ENCODE measurements at regions not wholly inside any gene's neighbourhood (a gene's known extent, or its start where the extent isn't known, plus 50 kb on each side); places are given as distances from the start of the nearest gene placed in this dataset.

GRCh38 chr2:226168496-226169160, 631.0 kb downstream of the IRS1 start (continued):
- TF ChIP-seq LRRFIP1 (CRISPR knock-in tag; conservative IDR thresholded peaks at IDR 0.05) (no peak), CTCF (CRISPR knock-in tag; IDR thresholded peaks at IDR 0.05) (no peak), HMG20A (CRISPR knock-in tag; IDR thresholded peaks at IDR 0.05; ENCODE audit: borderline replicate concordance) (peak; percentile 71; the same call in 1 of the 2 replicates), RBAK (CRISPR knock-in tag; IDR thresholded peaks at IDR 0.05) (no peak), SMYD3 (CRISPR knock-in tag; IDR thresholded peaks at IDR 0.05) (no peak), UBTF (CRISPR knock-in tag; IDR thresholded peaks at IDR 0.05) (no peak), ZNF775 (CRISPR knock-in tag; IDR thresholded peaks at IDR 0.05; ENCODE audit: borderline replicate concordance) (no peak), SUZ12 (IDR thresholded peaks at IDR 0.05; ENCODE audit: low read depth, low read length) (no peak), HDAC6 (IDR thresholded peaks at IDR 0.05; ENCODE audit: low read depth, low read length) (no peak), ZNF432 (CRISPR knock-in tag; IDR thresholded peaks at IDR 0.05; ENCODE audit: borderline replicate concordance) (no peak), ZNF577 (CRISPR knock-in tag; IDR thresholded peaks at IDR 0.05; ENCODE audit: borderline replicate concordance, low read depth) (no peak), ARID5B (CRISPR knock-in tag; IDR thresholded peaks at IDR 0.05) (peak; percentile 78), PCBP2 (optimal IDR thresholded peaks at IDR 0.05; ENCODE audit: low read depth, low read length, poor library complexity, severe bottlenecking) (no peak), ZEB1 (IDR thresholded peaks at IDR 0.05; ENCODE audit: insufficient replicate concordance, low read depth) (no peak), ZNF878 (CRISPR knock-in tag; IDR thresholded peaks at IDR 0.05) (peak; percentile 49; the same call in 1 of the 2 replicates), PRMT3 (CRISPR knock-in tag; IDR thresholded peaks at IDR 0.05; ENCODE audit: borderline replicate concordance, low read depth) (no peak), FLYWCH1 (CRISPR knock-in tag; IDR thresholded peaks at IDR 0.05) (no peak), MTERF4 (CRISPR knock-in tag; IDR thresholded peaks at IDR 0.05) (no peak)
